ENCODE measurements at regions not wholly inside any gene's neighbourhood (a gene's known extent, or its start where the extent isn't known, plus 50 kb on each side); places are given as distances from the start of the nearest gene placed in this dataset.

GRCh38 chr1:218643281-218643680, 298.1 kb downstream of the TGFB2 start:
- no peak for DNase-seq

DNA sequence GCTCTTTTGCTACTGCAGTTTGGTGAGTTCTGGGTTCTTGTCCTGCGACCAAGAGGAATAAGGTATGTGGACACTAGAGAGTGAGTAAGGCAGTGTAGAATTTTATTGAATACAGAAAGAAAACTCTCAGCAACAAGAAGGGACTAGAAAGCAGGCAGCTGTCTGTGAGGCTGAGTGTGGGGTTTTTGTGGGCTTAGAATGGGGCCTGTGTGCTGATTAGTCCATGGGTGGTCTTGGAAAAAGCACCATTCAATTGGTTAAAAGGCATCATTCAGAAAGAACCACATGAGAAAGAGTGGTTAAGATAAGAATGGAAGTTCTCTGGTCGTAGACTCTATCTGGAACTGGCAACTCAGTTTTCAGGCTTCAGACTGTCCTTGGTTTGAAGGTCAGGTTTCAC, 298.8 kb downstream of the TGFB2 start:
- no peak for DNase-seq

- no peak for DNase-seq
Observed at GRCh38 chr1:218646288-218646687, 301.2 kb downstream of the TGFB2 start.

GRCh38 chr1:218656301-218657037, 311.3 kb downstream of the TGFB2 start:
- DNase-seq = no peak

DNA sequence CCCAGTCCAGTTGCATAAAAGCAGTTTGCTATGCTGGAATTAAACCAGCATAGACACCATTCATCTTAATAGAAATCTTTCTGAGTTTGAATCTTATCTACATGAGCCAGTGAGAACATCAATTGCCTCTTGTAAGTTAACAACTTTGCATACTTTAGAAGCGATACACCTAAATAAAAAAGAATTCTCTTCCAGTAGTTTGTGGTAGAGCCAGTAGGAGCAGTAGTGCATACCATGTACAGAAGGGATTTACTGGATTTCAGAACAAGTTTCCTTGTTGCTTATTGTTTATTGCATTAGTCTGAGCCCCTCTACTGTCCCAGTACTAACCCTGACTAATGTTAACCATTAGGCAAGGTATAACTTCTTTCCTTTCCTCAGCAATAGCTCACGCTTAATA, 313.1 kb downstream of the TGFB2 start:
- no peak for DNase-seq

DNA sequence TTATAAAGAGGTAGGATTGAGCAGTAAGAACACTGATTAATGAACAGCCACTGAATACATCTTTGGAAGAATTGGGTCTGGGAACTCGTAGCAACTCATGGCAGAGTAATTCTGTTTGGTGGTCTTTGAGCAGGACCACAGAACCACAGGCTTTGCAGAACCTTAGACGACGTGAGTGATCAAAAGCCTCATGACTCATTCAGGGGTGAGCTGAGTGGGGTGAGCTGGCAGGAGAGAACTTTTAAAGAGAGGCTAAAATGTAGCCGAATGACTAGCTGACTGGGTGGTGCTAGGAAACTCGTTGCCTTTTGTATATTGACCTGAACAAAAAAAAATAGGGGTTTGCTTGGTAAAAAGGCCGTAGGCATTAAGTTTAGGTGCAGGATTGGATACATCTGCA, 313.8 kb downstream of the TGFB2 start:
- no peak for DNase-seq

DNA sequence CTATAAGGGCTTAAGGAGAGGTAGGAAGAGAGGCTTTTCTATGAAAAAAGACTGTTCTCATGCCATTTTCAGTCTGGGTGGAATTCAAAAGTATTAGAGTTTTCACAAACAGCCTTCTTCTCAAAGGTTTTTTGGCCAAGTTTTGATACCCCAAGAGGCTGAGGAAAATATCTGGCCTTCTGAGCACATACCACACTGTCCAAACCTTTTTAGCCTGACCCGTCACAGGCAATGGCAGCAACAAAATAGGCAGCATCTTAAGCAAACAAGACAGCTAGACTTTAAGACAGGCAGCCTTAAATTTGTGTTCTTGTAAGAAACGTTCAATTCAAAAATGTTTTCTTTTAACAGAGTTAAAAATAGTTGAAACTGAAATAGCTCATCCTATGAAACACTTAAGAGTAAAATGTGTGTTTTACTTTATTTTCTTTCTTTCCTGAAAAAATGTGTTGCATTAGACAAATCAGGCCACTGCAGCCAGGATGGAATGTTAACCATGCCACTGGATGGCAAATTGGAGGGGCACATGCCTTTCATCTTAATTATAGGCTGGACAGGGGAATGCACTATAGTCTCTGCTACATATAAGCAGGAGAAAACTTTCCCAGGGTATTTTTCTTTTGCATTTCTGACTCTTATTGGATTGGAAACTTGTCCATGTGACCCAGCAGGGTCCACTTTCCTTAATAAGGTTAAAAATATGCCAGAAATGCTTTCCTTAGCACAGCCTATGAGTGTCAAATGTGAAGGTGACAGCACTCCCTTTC, 315.0 kb downstream of the TGFB2 start:
- no peak for DNase-seq

DNA sequence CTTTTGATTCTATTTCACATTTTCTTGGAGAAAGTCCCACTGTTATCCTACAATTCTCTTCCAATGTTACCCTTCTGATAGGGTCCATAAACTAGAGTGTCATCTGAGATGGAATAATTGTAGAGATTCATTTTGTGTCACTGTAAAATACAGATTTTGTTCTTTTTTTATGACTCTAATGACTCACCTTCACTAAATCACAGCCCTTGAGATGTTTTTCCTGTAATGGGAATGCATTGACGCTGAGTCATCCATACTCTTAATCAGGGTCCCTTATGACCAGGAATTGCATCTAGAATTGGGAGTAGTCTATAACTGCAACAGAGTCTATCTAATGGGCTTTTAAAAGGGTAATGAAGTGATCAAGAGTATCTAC, 315.5 kb downstream of the TGFB2 start:
- DNase-seq = no peak

- DNase-seq = no peak
Observed at GRCh38 chr1:218661411-218661810, 316.3 kb downstream of the TGFB2 start.

GRCh38 chr1:218664385-218665170, 319.4 kb downstream of the TGFB2 start:
- DNase-seq = no peak

- DNase-seq = peak; percentile 33
Observed at GRCh38 chr1:218665221-218665620, 320.1 kb downstream of the TGFB2 start.

GRCh38 chr1:218666263-218666662, 321.1 kb downstream of the TGFB2 start:
- DNase-seq = no peak

GRCh38 chr1:218667781-218668516, 322.8 kb downstream of the TGFB2 start:
- DNase-seq = no peak

DNA sequence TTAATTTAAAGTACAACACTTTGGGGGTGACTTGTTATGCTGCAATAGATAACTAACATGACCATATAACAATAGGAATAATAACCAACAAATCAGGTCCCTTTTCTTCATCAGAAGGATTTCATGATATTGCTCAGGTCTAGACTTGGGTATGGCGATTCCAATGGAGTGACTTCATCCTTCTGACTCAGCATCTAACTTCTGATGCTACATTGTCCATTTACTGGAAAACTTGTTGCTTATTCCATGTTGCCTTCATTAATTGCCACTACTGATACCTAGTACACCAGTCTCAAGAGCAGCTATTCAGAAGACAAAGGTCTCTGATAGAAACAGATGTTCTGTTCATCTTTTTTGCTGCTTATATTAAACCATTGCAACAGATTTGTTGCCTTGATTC, 324.3 kb downstream of the TGFB2 start:
- DNase-seq = no peak

GRCh38 chr1:218670875-218671274, 325.7 kb downstream of the TGFB2 start:
- no peak for DNase-seq

DNA sequence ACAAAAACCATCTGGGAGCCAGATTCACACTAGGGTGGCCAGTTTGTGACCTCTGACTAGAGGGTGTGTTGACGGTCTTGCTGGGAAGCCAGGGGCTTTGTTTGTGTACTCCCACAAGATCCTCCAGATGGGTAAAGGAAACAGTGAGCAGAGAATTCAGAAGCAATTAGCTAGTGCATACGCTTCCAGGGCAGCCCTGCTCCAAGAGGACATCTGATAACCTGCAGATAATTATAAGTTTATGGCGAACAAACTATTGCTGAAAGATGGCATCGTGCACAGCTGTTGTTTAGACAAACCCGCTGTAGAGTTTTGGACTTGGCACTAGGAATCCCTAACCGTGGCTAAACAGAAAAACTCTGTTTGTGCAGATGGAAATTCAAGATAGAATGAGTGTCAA, 326.4 kb downstream of the TGFB2 start:
- no peak for DNase-seq

DNA sequence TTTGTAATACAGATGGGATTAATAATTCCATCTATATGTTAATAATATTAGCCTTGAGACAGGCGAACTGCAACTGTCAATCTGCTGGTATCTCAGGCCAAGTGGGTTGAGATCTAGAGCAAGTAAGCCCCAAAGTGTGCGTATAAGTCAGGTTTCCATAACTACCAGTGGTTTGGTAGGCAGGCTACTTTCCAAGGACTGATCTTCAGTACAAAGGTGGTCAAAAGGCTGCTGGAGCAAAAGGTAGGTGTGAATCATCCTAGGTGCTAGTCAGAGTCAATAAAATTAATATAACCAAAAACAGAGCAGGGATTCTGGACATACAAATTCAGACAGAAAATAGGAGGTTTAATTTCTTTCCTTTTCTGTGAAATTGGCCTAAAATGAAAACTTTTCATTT, 328.0 kb downstream of the TGFB2 start:
- DNase-seq = no peak

DNA sequence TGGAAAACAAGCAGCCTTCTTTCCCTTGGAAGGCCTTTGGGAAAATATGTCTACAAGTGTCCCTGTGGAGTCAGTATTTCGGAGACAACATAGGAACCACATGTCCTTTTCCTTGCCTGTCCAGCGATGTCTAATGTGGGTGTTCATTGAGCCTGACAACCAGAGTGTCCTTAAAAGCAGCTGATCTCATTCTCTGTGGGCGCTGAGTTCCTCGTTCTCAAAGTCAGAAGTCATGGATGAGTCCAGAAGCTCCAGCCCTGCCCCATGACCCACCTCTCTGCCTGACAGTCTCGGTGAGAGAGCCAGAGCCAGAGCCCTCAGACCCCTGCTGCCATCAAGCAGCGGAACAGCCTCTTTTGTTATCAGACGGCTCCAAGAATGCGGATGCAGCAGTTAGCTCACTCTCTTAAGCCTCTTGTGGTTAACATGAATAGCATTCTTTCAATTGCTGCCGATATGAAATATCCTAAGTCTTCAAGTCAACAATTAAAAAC, 329.2 kb downstream of the TGFB2 start:
- no peak for DNase-seq

GRCh38 chr1:218677026-218677425, 331.9 kb downstream of the TGFB2 start:
- no peak for DNase-seq

DNA sequence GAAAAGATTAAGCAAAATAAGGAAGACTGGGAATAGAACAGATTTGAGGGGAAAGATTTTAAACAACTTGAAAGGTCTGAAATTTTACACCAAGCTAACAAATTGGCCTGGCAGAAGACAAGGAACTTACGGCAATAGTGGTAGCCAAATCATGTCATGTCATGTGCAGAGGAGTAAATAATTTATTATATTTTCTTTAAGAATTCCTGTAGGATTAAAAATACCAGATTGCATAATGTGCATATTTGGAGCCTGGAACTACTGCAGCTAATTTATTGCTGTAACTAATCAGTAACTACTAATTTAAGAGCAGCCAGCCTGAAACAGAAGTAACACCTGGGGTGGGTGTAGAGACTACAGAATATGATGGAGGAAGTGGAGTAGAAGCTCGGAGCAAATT, 334.3 kb downstream of the TGFB2 start:
- no peak for DNase-seq

- no peak for DNase-seq
Observed at GRCh38 chr1:218679988-218680748, 335.0 kb downstream of the TGFB2 start.

DNA sequence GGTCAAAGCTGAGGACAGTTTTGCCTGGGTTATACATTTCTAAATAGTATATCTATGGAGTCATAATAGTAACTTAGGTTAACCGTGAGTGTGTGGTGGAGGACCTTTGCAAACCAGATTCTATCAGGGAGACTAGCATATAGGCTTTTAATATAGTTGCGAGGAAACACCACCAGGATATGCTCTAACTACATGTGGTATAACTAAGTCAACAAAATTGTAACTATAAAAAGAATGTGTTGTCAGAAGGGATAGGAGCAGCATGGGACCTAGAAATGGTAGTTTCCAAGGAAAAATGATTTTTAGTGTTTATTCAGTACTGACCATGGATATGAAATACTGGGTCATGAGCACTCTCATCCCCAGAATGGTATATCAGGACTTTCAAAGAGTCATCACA, 338.1 kb downstream of the TGFB2 start:
- DNase-seq = no peak

All from midbrain (tissue), 1 donor.